Glutamatergic neuron (in vitro differentiated cells): ENCODE measurements at regions not wholly inside any gene's neighbourhood (a gene's known extent, or its start where the extent isn't known, plus 50 kb on each side); places are given as distances from the start of the nearest gene placed in this dataset.
A peak's percentile ranks its signal among the peaks of the same experiment; 100 is the strongest.

Experiments used
- DNase-seq: peaks from one replicate; pipeline ENCODE4 v3.0.0; 2022
- H3K27ac Mint-ChIP-seq: one replicate; pipeline ENCODE4 v1.8.0; 2020; ENCODE audit warnings: mild to moderate bottlenecking, mixed read lengths, inconsistent platforms; ENCODE audit not compliant: unreplicated experiment
- H3K27me3 Mint-ChIP-seq: one replicate; pipeline ENCODE4 v1.8.0; 2020; ENCODE audit warnings: mild to moderate bottlenecking, moderate library complexity, mixed read lengths, inconsistent platforms; ENCODE audit not compliant: unreplicated experiment
- H3K36me3 Mint-ChIP-seq: one replicate; pipeline ENCODE4 v1.8.0; 2020; ENCODE audit warnings: mild to moderate bottlenecking, mixed read lengths, inconsistent platforms; ENCODE audit not compliant: unreplicated experiment
- H3K4me1 Mint-ChIP-seq: one replicate; pipeline ENCODE4 v1.8.0; 2020; ENCODE audit warnings: mild to moderate bottlenecking, low read depth, mixed read lengths, inconsistent platforms; ENCODE audit not compliant: unreplicated experiment
- H3K4me3 Mint-ChIP-seq: one replicate; pipeline ENCODE4 v1.8.0; 2020; ENCODE audit warnings: mild to moderate bottlenecking, mixed read lengths, inconsistent platforms; ENCODE audit not compliant: unreplicated experiment
- H3K9me3 Mint-ChIP-seq: one replicate; pipeline ENCODE4 v1.8.0; 2020; ENCODE audit warnings: mild to moderate bottlenecking, moderate library complexity, mixed read lengths, inconsistent platforms; ENCODE audit not compliant: unreplicated experiment
- TF ChIP-seq, protein P1 (sequence below): fragments of 200-600 bp; sonication (generic); IDR thresholded peaks from one replicate; pipeline ENCODE4 v1.5.0; 2021; ENCODE audit not compliant: partially characterized antibody, unreplicated experiment

DNA sequence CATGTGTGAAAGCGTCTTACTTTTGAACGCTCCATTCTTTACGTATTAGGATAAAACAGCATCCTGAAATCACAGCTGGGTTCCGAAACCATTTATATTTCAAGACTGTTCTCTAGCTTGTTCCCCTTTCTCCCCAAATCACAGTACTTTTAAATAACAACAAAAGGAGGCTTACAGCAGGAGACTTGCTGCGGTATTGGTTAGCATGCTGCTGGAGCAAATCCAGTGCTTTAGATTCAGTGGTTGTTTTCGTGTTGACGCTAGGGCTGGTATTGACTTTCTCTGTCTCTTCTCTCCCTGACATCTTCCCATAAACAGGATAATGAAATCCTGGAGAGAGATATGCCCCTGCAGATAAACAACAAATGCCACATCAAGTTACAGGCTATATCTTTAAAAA lies 103.1 kb downstream of the ZNF608 start:
- peaks cover 7% of the 10 kb centered on the region for H3K9me3 Mint-ChIP-seq
- no peak overlapping the region for H3K4me3 Mint-ChIP-seq
- TF ChIP-seq, protein P1, sequence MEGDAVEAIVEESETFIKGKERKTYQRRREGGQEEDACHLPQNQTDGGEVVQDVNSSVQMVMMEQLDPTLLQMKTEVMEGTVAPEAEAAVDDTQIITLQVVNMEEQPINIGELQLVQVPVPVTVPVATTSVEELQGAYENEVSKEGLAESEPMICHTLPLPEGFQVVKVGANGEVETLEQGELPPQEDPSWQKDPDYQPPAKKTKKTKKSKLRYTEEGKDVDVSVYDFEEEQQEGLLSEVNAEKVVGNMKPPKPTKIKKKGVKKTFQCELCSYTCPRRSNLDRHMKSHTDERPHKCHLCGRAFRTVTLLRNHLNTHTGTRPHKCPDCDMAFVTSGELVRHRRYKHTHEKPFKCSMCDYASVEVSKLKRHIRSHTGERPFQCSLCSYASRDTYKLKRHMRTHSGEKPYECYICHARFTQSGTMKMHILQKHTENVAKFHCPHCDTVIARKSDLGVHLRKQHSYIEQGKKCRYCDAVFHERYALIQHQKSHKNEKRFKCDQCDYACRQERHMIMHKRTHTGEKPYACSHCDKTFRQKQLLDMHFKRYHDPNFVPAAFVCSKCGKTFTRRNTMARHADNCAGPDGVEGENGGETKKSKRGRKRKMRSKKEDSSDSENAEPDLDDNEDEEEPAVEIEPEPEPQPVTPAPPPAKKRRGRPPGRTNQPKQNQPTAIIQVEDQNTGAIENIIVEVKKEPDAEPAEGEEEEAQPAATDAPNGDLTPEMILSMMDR, result no peak
- H3K4me1 Mint-ChIP-seq, result peaks cover 45% of the 10 kb centered on the region
- H3K27ac Mint-ChIP-seq, result no peak overlapping the region
- DNase-seq, result no peak
- peaks cover 10% of the 10 kb centered on the region for H3K36me3 Mint-ChIP-seq
- peaks cover 10% of the 10 kb centered on the region for H3K27me3 Mint-ChIP-seq

DNA sequence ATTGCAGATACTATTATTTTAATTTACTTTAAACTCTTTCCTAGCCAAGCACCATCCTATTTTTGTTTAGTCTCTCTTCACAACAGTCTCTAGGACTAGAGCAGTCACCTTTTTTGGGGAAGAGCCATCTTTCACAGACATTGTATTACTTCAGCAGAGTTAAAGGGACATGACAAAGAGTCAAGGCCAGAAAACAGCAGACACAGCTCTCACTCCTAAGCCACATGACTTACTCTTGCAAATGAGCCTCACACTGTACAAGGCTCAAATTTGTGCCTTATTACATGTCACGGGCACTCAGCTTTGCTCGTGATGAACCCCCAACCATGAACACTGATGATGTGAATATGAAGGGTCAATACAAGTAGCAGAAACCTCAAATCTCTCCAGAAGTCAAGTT lies 104.3 kb downstream of the ZNF608 start:
- TF ChIP-seq, protein P1, result no peak
- H3K36me3 Mint-ChIP-seq, result peaks cover 8% of the 10 kb centered on the region
- peaks cover 4% of the 10 kb centered on the region for H3K9me3 Mint-ChIP-seq
- H3K27me3 Mint-ChIP-seq, result peaks cover 9% of the 10 kb centered on the region
- no peak overlapping the region for H3K4me3 Mint-ChIP-seq
- H3K27ac Mint-ChIP-seq, result no peak overlapping the region
- peaks cover 37% of the 10 kb centered on the region for H3K4me1 Mint-ChIP-seq
- DNase-seq, result no peak

DNA sequence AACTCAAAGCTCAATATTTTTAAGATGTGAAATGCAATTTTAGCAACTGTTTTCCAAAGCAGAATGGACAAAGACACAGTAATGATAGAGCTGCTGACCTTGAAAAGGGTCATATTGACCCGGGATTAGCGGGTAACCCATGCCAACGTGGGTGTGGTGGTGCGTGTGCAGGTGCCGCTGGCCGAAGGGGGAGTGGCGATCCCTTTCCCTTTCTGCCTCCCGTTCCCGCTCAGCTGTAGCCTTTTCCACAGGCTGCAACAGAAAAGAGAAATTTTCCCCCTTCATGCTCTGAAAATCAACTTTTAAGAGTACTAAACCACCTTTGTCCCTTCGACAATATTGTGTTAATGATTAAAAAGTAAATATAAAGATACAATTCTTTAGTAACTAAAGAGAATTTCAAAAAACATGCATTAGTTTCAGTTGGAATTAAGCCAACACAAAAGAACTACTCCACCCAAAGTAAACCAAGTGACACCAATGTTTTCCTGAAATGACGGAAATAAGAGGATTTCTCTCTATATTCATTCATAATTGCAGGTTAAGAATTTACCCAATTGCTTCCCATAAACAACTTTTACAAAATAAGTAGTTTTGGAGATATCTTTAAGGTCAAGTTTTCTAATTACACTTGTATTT lies 105.2 kb downstream of the ZNF608 start:
- no peak for DNase-seq
- H3K4me1 Mint-ChIP-seq, result peaks cover 35% of the 10 kb centered on the region
- H3K27me3 Mint-ChIP-seq, result peaks cover 9% of the 10 kb centered on the region
- peaks cover 4% of the 10 kb centered on the region for H3K9me3 Mint-ChIP-seq
- H3K27ac Mint-ChIP-seq, result no peak overlapping the region
- no peak overlapping the region for H3K4me3 Mint-ChIP-seq
- TF ChIP-seq, protein P1, result no peak
- H3K36me3 Mint-ChIP-seq, result peaks cover 8% of the 10 kb centered on the region

DNA sequence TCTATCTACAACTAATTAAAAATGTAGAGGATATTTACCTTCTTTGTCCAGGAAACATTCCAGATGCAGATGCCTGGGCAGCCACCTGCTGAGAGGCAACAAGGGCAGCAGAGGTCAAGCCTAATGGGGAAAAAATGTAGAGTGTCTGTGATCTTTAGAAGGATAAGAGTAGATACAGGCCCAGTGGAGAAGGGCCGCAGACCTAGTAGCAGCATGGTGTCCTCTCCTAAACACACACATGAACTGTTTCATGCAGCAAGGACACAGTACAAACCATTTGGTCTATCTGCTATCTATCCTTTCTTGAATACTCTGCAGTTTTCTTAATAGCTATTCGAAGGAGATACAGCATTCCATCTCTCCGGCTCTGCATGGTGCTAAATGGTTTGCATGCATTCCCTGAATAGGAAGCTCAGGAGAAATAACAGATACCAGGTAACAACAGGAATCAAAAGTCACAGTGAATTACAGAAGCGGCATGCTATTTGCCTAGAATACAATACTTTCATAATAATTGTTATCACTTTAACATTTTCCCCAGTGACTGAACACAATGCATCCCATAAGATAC lies 107.3 kb downstream of the ZNF608 start:
- peaks cover 8% of the 10 kb centered on the region for H3K36me3 Mint-ChIP-seq
- peaks cover 11% of the 10 kb centered on the region for H3K27me3 Mint-ChIP-seq
- no peak for DNase-seq
- peaks cover 4% of the 10 kb centered on the region for H3K9me3 Mint-ChIP-seq
- TF ChIP-seq, protein P1, result no peak
- H3K4me1 Mint-ChIP-seq, result peaks cover 42% of the 10 kb centered on the region
- H3K27ac Mint-ChIP-seq, result peak overlapping the region; percentile 60
- peak overlapping the region; percentile 32 for H3K4me3 Mint-ChIP-seq

DNA sequence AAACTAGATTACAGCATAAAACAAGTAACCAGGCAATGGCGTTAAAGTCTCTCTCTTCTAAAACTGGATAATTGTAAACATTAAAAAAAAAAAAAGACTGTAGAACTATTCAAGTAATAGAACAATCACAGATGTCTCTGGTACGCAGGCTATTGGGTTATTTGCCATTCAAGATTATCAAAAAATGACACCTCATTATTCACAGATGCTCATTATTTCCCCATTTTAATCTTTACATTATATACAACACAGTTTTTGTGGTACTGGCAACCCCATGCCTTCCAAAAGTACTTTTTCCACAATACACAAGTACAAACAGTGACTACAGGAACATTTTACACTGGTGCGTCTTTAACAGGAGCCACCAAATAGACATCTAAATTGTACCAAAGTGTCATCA lies 109.4 kb downstream of the ZNF608 start:
- no peak overlapping the region for H3K27ac Mint-ChIP-seq
- H3K4me3 Mint-ChIP-seq, result no peak overlapping the region
- H3K36me3 Mint-ChIP-seq, result peaks cover 15% of the 10 kb centered on the region
- DNase-seq, result no peak
- peaks cover 4% of the 10 kb centered on the region for H3K9me3 Mint-ChIP-seq
- peaks cover 4% of the 10 kb centered on the region for H3K27me3 Mint-ChIP-seq
- peaks cover 39% of the 10 kb centered on the region for H3K4me1 Mint-ChIP-seq
- TF ChIP-seq, protein P1, result no peak
